HepG2 (cell line): ENCODE measurements at regions not wholly inside any gene's neighbourhood (a gene's known extent, or its start where the extent isn't known, plus 50 kb on each side); places are given as distances from the start of the nearest gene placed in this dataset.

Source experiments
- ATAC-seq: fragments of 200-7000 bp; cut with Tn5 transposase; 3 replicates; pipeline ENCODE4 v1.9.1; 2020; ENCODE audit warnings: mild to moderate bottlenecking, moderate library complexity
- BruUV-seq: library from RNA; stranded (reverse); fragments of 400-500 nt; replicated peaks from 2 replicates; lab custom pipeline; 2021; lab: Mats Ljungman, UMichigan
- CTCF ChIA-PET: fragments of 300-600 bp; formaldehyde crosslinking; extraction: SDS; loops from one replicate; lab custom pipeline; 2021; ENCODE audit warnings: low total read pairs, inconsistent platforms, low intra/inter-chr PET ratio; lab: Yijun Ruan, JAX
- POLR2A ChIA-PET: fragments of 350-600 bp; sonication (Branson Sonifier 250); formaldehyde crosslinking; loops from one replicate; lab custom pipeline; 2020; ENCODE audit warnings: antibody characterized with exemption, inconsistent platforms; lab: Yijun Ruan, JAX
- DNase-seq: peaks from one replicate; pipeline ENCODE4 v3.0.0-alpha.2; 2015; ENCODE audit warnings: low spot score
- FAIRE-seq: peaks from 3 replicates; lab custom pipeline; 2011; peaks lifted over from hg19 to GRCh38; lab: Jason Lieb, UNC
- H2AFZ ChIP-seq: one replicate; pipeline ENCODE4 v1.6.1; 2011; ENCODE audit warnings: low read length, inconsistent platforms
- H3K27ac ChIP-seq: fragments of 300-600 bp; 3 replicates; pipeline ENCODE4 v1.8.0; 2011; ENCODE audit warnings: mixed run types, mild to moderate bottlenecking, mixed read lengths, low read length, inconsistent platforms; ENCODE audit not compliant: insufficient read depth; ENCODE audit errors: extremely low read length
- H3K27me3 ChIP-seq, 2 experiments: fragments of 200-600 bp in 1 of 2; 2 replicates in 1 of 2; 3 replicates in 1 of 2; pipeline versions ENCODE4 v1.6.0 to v1.8.0; 2011; ENCODE audit warnings: low read length in 2 of 2, mild to moderate bottlenecking in 2 of 2, moderate library complexity in 2 of 2, inconsistent platforms in 1 of 2; ENCODE audit not compliant: insufficient read depth in 2 of 2, control insufficient read depth in 1 of 2
- H3K36me3 ChIP-seq, 2 experiments: fragments of 200-600 bp in 1 of 2; replicated peaks in 1 of 2; 2 replicates in 1 of 2; 3 replicates in 1 of 2; pipeline versions ENCODE4 v1.5.1 to v1.8.0; 2011; ENCODE audit warnings: low read length in 2 of 2, inconsistent platforms in 1 of 2; ENCODE audit not compliant: insufficient read depth in 2 of 2, control insufficient read depth in 1 of 2
- H3K4me1 ChIP-seq: 2 replicates; pipeline ENCODE4 v1.5.1; 2012; ENCODE audit warnings: low read length, inconsistent platforms; ENCODE audit not compliant: insufficient read depth
- H3K4me2 ChIP-seq: 2 replicates; pipeline ENCODE4 v1.6.0; 2011; ENCODE audit warnings: low read depth, low read length, inconsistent platforms
- H3K4me3 ChIP-seq, 3 experiments: fragments of 200-600 bp in 1 of 3; sonication (generic), shearing (Covaris generic) in 1 of 3; replicated peaks in 1 of 3; 2 replicates each; pipeline ENCODE4 v1.5.1; 2011 to 2016; ENCODE audit warnings: low read length in 3 of 3, inconsistent platforms in 2 of 3, low read depth in 2 of 3, mild to moderate bottlenecking in 2 of 3, control low read depth in 1 of 3, mixed read lengths in 1 of 3; ENCODE audit not compliant: insufficient read depth in 1 of 3
- H3K79me2 ChIP-seq: one replicate; pipeline ENCODE4 v1.6.1; 2011; ENCODE audit warnings: low read length, inconsistent platforms; ENCODE audit not compliant: insufficient read depth
- H3K9ac ChIP-seq: 2 replicates; pipeline ENCODE4 v1.6.0; 2011; ENCODE audit warnings: mild to moderate bottlenecking, low read depth, low read length, inconsistent platforms; ENCODE audit not compliant: insufficient read depth
- H3K9me3 ChIP-seq: 2 replicates; pipeline ENCODE4 v1.5.1; 2012; ENCODE audit warnings: mild to moderate bottlenecking, low read length
- H4K20me1 ChIP-seq: 2 replicates; pipeline ENCODE4 v1.6.0; 2011; ENCODE audit warnings: inconsistent platforms, mild to moderate bottlenecking, low read length, moderate library complexity; ENCODE audit not compliant: insufficient read depth
- ELF3 ChIP-seq: IDR thresholded peaks from 2 replicates; pipeline ENCODE4 v1.6.1; 2016; ENCODE audit warnings: missing genetic modification reagents, missing compliant biosample characterization
- JUNB ChIP-seq: sonication (generic); formaldehyde crosslinking; IDR thresholded peaks from 2 replicates; pipeline ENCODE4 v1.8.0; 2022; ENCODE audit warnings: missing genetic modification reagents, mild to moderate bottlenecking, borderline replicate concordance
- MAZ ChIP-seq, 2 experiments: sonication (generic) in 1 of 2; formaldehyde crosslinking in 1 of 2; IDR thresholded peaks; 2 replicates each; pipeline versions ENCODE4 v1.5.0 to v1.6.1; 2012 to 2020; ENCODE audit warnings: low read depth in 2 of 2, mild to moderate bottlenecking in 2 of 2, borderline replicate concordance in 1 of 2, improper control_type of control experiment in 1 of 2, low read length in 1 of 2, missing genetic modification reagents in 1 of 2, moderate library complexity in 1 of 2
- MBNL3 ChIP-seq: fragments of 250-450 bp; sonication (Bioruptor Pico); conservative IDR thresholded peaks from 2 replicates; pipeline ENCODE4 v1.8.0; 2022; ENCODE audit warnings: mild to moderate bottlenecking, inconsistent platforms
- MED13 ChIP-seq: sonication (generic); formaldehyde crosslinking; IDR thresholded peaks from 2 replicates; pipeline ENCODE4 v1.5.0; 2020; ENCODE audit warnings: missing genetic modification reagents
- NFE2L1 ChIP-seq: sonication (generic); formaldehyde crosslinking; IDR thresholded peaks from 2 replicates; pipeline ENCODE4 v1.4.0; 2020; ENCODE audit warnings: missing genetic modification reagents, mild to moderate bottlenecking, borderline replicate concordance
- NFKB2 ChIP-seq: sonication (generic); formaldehyde crosslinking; IDR thresholded peaks from 2 replicates; pipeline ENCODE4 v1.4.0; 2020; ENCODE audit warnings: missing genetic modification reagents, borderline replicate concordance
- NRL ChIP-seq: sonication (generic); formaldehyde crosslinking; IDR thresholded peaks from 2 replicates; pipeline ENCODE4 v1.5.0; 2020; ENCODE audit warnings: missing genetic modification reagents, mild to moderate bottlenecking, moderate library complexity, borderline replicate concordance
- PHF21A ChIP-seq: sonication (generic); formaldehyde crosslinking; IDR thresholded peaks from 2 replicates; pipeline ENCODE4 v1.5.0; 2020; ENCODE audit warnings: mild to moderate bottlenecking, missing genetic modification reagents
- PRMT3 ChIP-seq: sonication (generic); formaldehyde crosslinking; IDR thresholded peaks from 2 replicates; pipeline ENCODE4 v1.8.1; 2022; ENCODE audit warnings: low read depth, mild to moderate bottlenecking, moderate library complexity, missing genetic modification reagents, borderline replicate concordance
- SMC3 ChIP-seq: IDR thresholded peaks from 2 replicates; pipeline ENCODE4 v1.6.1; 2011; ENCODE audit warnings: low read length, improper control_type of control experiment
- SOX5 ChIP-seq: IDR thresholded peaks from 2 replicates; pipeline ENCODE4 v1.6.1; 2016; ENCODE audit warnings: borderline replicate concordance
- STAG1 ChIP-seq: sonication (generic); formaldehyde crosslinking; IDR thresholded peaks from 2 replicates; pipeline ENCODE4 v1.4.0; 2020; ENCODE audit warnings: missing genetic modification reagents
- TBP ChIP-seq: sonication (generic); formaldehyde crosslinking; IDR thresholded peaks from 2 replicates; pipeline ENCODE4 v1.5.0; 2020; ENCODE audit warnings: missing genetic modification reagents
- ZNF232 ChIP-seq: sonication (generic); formaldehyde crosslinking; IDR thresholded peaks from 2 replicates; pipeline ENCODE4 v1.4.0; 2020; ENCODE audit warnings: missing genetic modification reagents, borderline replicate concordance
- ZNF296 ChIP-seq: sonication (generic); formaldehyde crosslinking; conservative IDR thresholded peaks from 2 replicates; pipeline ENCODE4 v1.5.0; 2020; ENCODE audit warnings: mild to moderate bottlenecking, missing genetic modification reagents
- ZNF614 ChIP-seq: IDR thresholded peaks from 2 replicates; pipeline ENCODE4 v1.6.1; 2018; ENCODE audit warnings: missing biosample characterization, missing genetic modification reagents, inconsistent platforms, borderline replicate concordance
- ZNF777 ChIP-seq: sonication (generic); formaldehyde crosslinking; IDR thresholded peaks from 2 replicates; pipeline ENCODE4 v1.4.0; 2020; ENCODE audit warnings: missing genetic modification reagents
- ZNF792 ChIP-seq: IDR thresholded peaks from 2 replicates; pipeline ENCODE4 v1.6.1; 2016
- WGBS: methylation state at CpG from one replicate; pipeline ENCODE4 v1.1.6; 2017; ENCODE audit warnings: low lambda C conversion rate; 5-methylcytosine and 5-hydroxymethylcytosine counted together
- in situ Hi-C: cut with HindIII; loops from 2 replicates; pipeline ENCODE4 v1.10.0; 2017; ENCODE audit warnings: low pct_unique_long_range_greater_than_20kb; ENCODE audit not compliant: extremely low pct_ligation_motif_present
- intact Hi-C: fragments of 100-400 bp; cut with micrococcal nuclease; formaldehyde crosslinking; loops from one replicate; pipeline ENCODE4 v1.10.0; 2022; ENCODE audit not compliant: unreplicated experiment
- TF ChIP-seq, protein P1 (sequence below): sonication (generic); formaldehyde crosslinking; IDR thresholded peaks from 2 replicates; pipeline ENCODE4 v1.5.0; 2020; ENCODE audit warnings: mild to moderate bottlenecking, missing genetic modification reagents, moderate library complexity
- TF ChIP-seq, protein P2 (sequence below): sonication (generic); formaldehyde crosslinking; IDR thresholded peaks from 2 replicates; pipeline ENCODE4 v1.5.1; 2020; ENCODE audit warnings: missing genetic modification reagents, mild to moderate bottlenecking, borderline replicate concordance
- TF ChIP-seq, protein P3 (sequence below): IDR thresholded peaks from 2 replicates; pipeline ENCODE4 v1.6.1; 2012; ENCODE audit warnings: inconsistent platforms

DNA sequence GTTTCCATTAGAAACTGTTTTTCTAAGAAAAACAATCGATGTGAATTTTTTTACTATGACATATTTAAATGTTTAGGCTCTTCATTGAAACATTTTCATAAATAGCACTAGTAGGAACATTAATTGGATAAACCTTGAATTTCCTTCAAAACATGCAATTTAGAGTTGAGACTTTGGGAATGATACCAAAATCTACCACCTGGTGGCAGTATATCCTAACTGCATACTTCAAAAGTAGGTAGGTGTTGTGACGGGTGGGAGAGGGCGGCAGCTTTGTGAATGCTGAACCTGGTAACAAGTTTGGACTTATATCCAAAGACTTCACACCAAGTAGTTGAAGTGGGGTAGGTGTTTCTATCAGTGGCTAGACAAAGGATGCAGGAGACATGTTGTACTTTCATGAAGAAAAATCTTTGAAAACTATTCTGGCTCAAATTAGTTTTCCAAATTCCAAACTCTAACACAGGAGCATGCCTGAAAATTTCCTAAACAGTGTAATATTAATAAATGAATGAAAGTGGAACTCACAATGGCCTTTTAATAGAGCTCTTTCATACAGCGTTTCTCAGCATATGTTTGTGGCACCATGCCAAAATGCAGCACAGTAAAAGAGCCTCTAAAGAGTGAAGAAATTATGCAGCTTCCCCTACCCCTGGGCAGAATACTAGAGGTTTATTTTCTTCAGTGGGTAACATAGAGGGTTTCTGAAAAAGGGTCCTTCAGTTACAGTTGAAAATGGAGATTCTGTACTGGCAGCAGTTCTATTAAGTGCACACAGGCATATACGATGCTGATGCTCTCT is 201.0 kb upstream of the TPK1 start:
- no peak overlapping the region for H3K9ac ChIP-seq
- in situ Hi-C loops = loop anchor here (10.0 kb wide), 1 partner anchor 1058 kb away; no protein-coding TSS in a partner anchor
- peak; percentile 77 for FAIRE-seq
- TF ChIP-seq ZNF792 = no peak
- TF ChIP-seq PRMT3 (CRISPR knock-in tag) = no peak
- TF ChIP-seq ELF3 (CRISPR knock-in tag) = no peak
- peak; percentile 78 for TF ChIP-seq STAG1
- TF ChIP-seq, protein P1, sequence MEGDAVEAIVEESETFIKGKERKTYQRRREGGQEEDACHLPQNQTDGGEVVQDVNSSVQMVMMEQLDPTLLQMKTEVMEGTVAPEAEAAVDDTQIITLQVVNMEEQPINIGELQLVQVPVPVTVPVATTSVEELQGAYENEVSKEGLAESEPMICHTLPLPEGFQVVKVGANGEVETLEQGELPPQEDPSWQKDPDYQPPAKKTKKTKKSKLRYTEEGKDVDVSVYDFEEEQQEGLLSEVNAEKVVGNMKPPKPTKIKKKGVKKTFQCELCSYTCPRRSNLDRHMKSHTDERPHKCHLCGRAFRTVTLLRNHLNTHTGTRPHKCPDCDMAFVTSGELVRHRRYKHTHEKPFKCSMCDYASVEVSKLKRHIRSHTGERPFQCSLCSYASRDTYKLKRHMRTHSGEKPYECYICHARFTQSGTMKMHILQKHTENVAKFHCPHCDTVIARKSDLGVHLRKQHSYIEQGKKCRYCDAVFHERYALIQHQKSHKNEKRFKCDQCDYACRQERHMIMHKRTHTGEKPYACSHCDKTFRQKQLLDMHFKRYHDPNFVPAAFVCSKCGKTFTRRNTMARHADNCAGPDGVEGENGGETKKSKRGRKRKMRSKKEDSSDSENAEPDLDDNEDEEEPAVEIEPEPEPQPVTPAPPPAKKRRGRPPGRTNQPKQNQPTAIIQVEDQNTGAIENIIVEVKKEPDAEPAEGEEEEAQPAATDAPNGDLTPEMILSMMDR = peak; percentile 75
- no peak for TF ChIP-seq MAZ (IDR thresholded peaks at IDR 0.05; ENCODE audit: borderline replicate concordance, low read depth, low read length)
- no peak for TF ChIP-seq MAZ (CRISPR knock-in tag; IDR thresholded peaks at IDR 0.05; ENCODE audit: low read depth)
- no peak for TF ChIP-seq PHF21A (CRISPR knock-in tag)
- TF ChIP-seq NRL (CRISPR knock-in tag) = no peak
- no peak for TF ChIP-seq JUNB (CRISPR knock-in tag)
- no peak for TF ChIP-seq SOX5 (CRISPR knock-in tag)
- no peak for TF ChIP-seq TBP (CRISPR knock-in tag)
- no peak for TF ChIP-seq NFKB2
- no peak for TF ChIP-seq ZNF614
- TF ChIP-seq ZNF232 (CRISPR knock-in tag) = no peak
- no peak for TF ChIP-seq MED13 (CRISPR knock-in tag)
- TF ChIP-seq MBNL3 (CRISPR knock-in tag) = no peak
- no peak for TF ChIP-seq NFE2L1 (CRISPR knock-in tag)
- peak; percentile 44; the same call in 1 of the 2 replicates for TF ChIP-seq SMC3
- TF ChIP-seq, protein P2, sequence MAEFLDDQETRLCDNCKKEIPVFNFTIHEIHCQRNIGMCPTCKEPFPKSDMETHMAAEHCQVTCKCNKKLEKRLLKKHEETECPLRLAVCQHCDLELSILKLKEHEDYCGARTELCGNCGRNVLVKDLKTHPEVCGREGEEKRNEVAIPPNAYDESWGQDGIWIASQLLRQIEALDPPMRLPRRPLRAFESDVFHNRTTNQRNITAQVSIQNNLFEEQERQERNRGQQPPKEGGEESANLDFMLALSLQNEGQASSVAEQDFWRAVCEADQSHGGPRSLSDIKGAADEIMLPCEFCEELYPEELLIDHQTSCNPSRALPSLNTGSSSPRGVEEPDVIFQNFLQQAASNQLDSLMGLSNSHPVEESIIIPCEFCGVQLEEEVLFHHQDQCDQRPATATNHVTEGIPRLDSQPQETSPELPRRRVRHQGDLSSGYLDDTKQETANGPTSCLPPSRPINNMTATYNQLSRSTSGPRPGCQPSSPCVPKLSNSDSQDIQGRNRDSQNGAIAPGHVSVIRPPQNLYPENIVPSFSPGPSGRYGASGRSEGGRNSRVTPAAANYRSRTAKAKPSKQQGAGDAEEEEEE (CRISPR knock-in tag) = no peak
- no peak for TF ChIP-seq ZNF777
- TF ChIP-seq, protein P3, sequence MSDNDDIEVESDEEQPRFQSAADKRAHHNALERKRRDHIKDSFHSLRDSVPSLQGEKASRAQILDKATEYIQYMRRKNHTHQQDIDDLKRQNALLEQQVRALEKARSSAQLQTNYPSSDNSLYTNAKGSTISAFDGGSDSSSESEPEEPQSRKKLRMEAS = no peak
- no peak for TF ChIP-seq ZNF296 (CRISPR knock-in tag)
- TF ChIP-seq, all 625 proteins: peak for 3
- ChIA-PET POLR2A (no interaction called here), CTCF (interaction anchor here (1.7 kb wide), 1 partner anchor 1053 kb away, joined by 9 read pairs; no protein-coding TSS in a partner anchor)
- H3K79me2 ChIP-seq = no peaks in the 10 kb centered on the region
- 23% methylated on average over 5 of the region's 5 CpGs for WGBS
- DNase-seq = peak; percentile 28
- H3K36me3 ChIP-seq = no peaks in the 10 kb centered on the region
- H2AFZ ChIP-seq = no peak overlapping the region
- no TSS peak for BruUV-seq
- no peaks in the 10 kb centered on the region for H3K4me1 ChIP-seq
- peak; percentile 74 for ATAC-seq
- no peak overlapping the region for H3K4me2 ChIP-seq
- H4K20me1 ChIP-seq = no peaks in the 10 kb centered on the region
- H3K4me3 ChIP-seq = no peak overlapping the region
- no peak overlapping the region for H3K27ac ChIP-seq
- intact Hi-C loops = loop anchor here (1.0 kb wide), 1 partner anchor 1053 kb away; no protein-coding TSS in a partner anchor
- H3K9me3 ChIP-seq = peaks cover 9% of the 10 kb centered on the region
- H3K27me3 ChIP-seq = no peaks in the 10 kb centered on the region
